NCI-H1417 (cell line): ENCODE measurements at regions not wholly inside any gene's neighbourhood (a gene's known extent, or its start where the extent isn't known, plus 50 kb on each side); places are given as distances from the start of the nearest gene placed in this dataset.

Experiments used
- DNase-seq, 3 experiments: peaks; one replicate each; lab custom pipeline; 2025; lab: John Stamatoyannopoulos, UW

DNA sequence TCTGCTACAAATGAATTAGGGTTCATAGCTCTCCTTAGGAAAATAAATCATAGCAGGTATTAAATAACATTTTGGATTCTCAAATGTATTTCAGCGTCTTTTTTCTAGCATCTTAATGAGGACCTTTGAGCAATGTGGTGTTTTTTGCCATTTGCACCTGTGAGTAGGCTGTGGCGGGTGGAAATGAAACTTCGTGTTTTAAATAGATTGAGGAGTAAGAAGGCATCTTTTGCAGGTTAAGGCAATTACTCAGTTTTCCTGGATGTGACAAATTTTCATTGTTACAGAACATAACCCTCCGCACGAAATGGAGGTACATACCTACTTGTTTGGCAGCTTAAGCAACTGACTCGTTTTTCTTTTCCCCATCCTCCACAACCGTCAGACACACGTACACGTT is 708.9 kb upstream of the NRSN1 start:
- no peak for DNase-seq

DNA sequence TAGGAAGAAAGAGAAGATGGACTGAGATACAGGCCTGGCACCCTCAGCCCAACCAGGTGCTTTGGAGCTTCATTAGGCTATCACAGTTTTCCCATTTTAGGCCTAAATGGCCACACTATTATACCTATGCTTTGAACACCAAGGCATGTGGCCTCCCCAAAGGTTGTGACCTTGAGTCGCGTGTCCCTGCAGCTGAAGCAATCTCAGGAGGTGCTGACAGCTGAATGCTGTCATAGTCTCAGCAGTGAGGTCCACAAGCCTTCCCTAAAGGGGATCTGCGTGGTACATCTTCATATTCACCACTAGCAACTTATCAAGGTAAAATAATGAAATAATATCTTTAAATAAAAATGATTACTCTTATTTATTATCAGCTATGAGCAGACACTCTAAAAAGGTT is 707.9 kb upstream of the NRSN1 start:
- no peak for DNase-seq

DNA sequence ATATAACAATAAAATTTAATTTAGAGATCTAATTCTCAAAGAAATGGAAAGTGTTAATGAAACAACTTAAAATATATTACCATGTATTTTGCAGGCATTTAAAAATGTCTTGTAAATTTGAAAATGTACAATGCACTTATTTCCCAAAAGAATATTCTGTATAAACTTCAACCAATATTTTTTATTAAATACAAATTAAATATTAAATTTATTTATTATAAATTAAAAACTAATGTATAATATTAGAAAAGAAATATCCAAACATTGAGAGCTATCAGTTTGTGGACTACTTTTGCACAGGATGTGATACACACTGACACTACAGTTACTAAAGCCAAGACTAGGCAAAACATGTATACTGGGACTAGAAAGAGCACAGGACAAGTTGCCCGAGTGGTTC is 707.0 kb upstream of the NRSN1 start:
- DNase-seq: peak in 1 of 3 experiments; percentile 14

DNA sequence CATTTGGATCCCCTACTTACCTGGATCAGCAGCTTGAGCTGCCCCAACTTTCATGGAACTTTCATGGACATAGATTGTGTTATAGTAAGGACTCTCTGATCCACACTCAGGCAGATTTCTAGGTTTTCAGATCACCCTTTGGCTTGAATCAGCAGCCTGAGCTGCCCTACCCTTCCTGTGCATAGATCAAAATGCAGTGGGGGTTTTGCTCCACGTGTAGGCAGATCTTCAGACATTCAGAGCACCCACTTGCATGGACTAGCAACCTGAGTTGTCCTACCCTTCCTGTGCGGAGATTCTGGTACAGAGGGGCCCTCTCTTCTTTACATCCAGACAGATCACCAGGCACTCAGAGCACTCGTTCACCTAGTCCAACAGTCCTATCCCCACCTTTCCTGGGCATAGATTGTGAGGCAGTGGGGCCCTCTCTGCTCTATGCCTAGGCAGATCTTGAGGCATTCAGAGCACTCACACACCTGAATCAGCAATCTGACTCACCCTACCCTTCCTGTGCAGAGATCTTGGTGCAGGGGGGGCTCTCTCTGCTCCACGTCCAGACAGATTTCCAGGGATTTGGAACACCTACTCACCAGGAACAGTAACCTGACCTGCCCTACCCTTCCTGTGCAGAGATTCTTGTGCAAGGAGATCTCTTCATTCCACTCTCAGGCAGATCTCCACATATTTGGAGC is 705.2 kb upstream of the NRSN1 start:
- DNase-seq: no peak

DNA sequence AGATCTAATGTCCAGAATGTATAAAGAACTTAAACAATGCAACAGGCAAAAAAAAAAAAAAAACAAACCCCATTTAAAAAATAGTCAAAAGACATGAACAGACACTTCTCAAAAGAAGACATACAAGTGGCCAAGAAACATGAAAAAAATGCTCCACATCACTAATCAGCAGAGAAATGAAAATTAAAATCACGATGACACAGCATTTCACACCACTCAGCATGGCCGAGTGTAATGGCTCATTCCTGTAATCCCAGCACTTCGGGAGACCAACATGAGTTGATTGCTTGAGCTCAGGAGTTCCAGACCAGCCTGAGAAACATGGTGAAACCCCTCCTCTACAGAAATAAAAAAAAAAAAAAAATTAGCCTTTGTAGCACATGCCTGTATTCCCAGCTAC is 701.4 kb upstream of the NRSN1 start:
- no peak for DNase-seq

GRCh38 chr6:23435126-23435525 is 690.9 kb upstream of the NRSN1 start:
- DNase-seq: no peak

DNA sequence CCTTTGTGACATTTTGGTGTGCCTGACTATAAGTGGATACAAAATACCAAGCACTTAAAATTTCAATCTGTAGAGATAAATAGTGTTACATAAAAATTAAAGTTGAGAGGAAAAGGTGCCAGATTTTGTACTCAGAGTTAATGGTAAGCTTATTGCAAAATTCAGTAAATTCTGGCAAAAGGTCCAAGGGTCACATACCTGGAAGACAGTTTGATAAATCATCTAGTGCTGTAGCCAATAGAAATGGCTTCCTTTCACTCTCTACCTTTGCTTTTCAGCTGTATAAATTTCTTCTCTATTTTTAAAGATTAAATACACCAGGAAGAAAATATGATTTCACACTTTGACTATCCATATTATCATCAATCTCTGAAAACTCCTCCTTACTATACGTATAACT is 690.2 kb upstream of the NRSN1 start:
- DNase-seq: no peak

GRCh38 chr6:23441808-23442461 is 684.1 kb upstream of the NRSN1 start:
- peak in 2 of 3 experiments; percentile 7 to 62 for DNase-seq

GRCh38 chr6:23445157-23445710 is 680.8 kb upstream of the NRSN1 start:
- DNase-seq: peak in 1 of 3 experiments; percentile 22

- peak; percentile 32 to 81 (median 39) for DNase-seq
These were observed 679.5 kb upstream of the NRSN1 start for GRCh38 chr6:23446469-23446967.

GRCh38 chr6:23447731-23448130 is 678.3 kb upstream of the NRSN1 start:
- DNase-seq: no peak

DNA sequence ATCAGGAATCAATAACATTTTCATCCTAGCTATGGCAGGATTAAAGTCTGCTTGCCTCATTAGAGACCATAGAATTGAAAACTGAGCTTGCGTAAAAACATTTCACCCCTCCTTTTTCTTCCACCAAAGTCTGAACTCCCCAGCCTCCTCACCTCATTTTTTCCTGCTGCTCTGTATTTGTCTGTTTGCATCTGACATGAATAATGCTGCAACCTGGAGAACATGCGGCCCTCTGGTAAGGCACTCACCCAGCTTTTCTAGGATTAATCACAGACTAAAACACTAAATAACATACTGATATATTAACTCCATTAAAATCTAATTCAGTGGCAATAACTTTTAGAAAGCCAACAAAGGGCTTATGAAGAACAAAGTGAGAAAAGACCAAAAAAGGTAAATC is 677.7 kb upstream of the NRSN1 start:
- DNase-seq: no peak

- peak in 1 of 3 experiments; percentile 12 for DNase-seq
These were observed 671.7 kb upstream of the NRSN1 start for GRCh38 chr6:23454080-23454976.

- DNase-seq: no peak
These were observed 670.3 kb upstream of the NRSN1 start for GRCh38 chr6:23455754-23456153.

DNA sequence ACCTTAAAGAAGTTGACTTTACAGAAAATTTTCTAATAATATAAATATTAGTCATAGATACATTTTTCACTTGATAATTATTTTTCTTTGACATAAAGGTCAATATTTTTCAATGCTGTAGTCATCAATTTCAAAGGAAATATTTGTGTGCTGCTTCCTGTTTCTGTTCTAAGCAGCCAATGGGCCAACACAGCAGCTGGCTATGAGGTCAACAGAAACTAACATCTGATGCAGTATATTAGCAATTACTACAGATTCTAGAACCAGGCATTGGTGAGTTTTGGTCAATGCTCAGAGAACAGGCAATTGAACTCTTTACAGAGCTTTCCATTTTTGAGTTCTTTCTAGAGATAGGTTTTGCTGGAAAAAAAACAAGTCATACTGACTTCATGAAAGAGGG is 669.6 kb upstream of the NRSN1 start:
- no peak for DNase-seq

GRCh38 chr6:23457321-23457720 is 668.7 kb upstream of the NRSN1 start:
- DNase-seq: no peak

GRCh38 chr6:23465912-23466311 is 660.1 kb upstream of the NRSN1 start:
- DNase-seq: no peak

GRCh38 chr6:23477586-23477985 is 648.4 kb upstream of the NRSN1 start:
- DNase-seq: no peak

DNA sequence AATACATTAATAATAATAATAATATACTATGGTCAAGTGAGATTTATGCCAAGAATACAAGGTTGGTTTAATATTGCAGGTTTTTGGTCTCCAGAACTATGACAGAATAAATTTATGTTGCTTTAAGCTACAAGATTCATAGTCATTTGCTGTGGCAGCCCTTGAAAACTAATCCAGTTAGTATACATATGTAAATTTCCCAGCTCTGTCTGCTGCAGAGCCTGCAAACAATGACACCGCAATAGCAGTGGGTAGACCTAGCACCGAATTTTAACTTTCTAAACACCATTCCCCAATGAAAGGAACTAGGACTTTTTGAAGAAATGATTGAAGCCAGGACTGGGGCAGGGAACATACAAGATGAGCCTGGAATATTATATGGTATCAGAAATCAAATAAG is 647.7 kb upstream of the NRSN1 start:
- no peak for DNase-seq

DNA sequence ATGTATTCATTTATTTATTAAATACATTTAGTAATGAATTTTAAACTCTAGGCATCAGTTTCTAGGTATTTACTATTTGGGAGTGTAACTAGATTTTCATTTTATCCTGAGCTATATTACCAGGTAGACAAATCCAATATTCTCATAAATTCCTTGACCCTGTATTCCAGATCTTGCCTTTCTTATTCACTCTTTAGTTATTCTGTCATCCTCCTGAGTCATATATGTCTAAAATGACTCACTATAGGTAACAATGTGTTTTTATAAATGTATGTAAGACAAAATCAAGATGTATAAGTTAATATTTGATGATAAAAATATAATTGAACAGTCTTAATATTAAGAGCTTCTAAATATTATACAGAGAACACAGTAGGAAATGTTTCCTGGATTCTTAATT is 642.1 kb upstream of the NRSN1 start:
- no peak for DNase-seq

- peak in 1 of 3 experiments; percentile 25 for DNase-seq
These were observed 631.6 kb upstream of the NRSN1 start for GRCh38 chr6:23494367-23494766.

DNA sequence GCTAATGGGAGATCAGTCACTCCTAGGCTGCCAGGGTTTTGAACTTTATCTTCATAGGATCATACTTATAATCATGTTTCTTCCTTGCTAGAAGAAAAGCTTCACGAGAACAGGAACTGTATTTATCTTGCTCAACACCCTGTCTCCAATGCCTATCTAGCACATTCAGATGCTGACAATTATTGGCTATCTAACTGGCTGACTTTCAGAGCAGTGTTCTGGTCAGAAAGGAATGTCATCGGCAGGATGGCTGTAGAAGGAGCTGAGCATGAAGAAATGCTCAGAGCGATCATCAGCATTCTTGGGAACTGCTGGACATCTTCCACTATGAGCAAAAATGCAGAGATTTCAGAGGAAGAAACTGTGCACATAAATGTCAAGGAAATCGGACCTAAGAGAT is 628.0 kb upstream of the NRSN1 start:
- no peak for DNase-seq
